Tibial nerve (tissue), 4 donors: ENCODE measurements at regions not wholly inside any gene's neighbourhood (a gene's known extent, or its start where the extent isn't known, plus 50 kb on each side); places are given as distances from the start of the nearest gene placed in this dataset.

Source experiments
- CTCF ChIP-seq, 5 experiments: fragments of 200-600 bp in 3 of 5; fragments of 450-650 bp in 2 of 5; sonication (generic) in 3 of 5; IDR thresholded peaks; one replicate each; pipeline ENCODE4 v1.5.1; 2016 to 2019; ENCODE audit warnings: antibody characterized with exemption in 5 of 5, mild to moderate bottlenecking in 3 of 5, moderate library complexity in 2 of 5
- EP300 ChIP-seq, 2 donors: sonication (generic); formaldehyde crosslinking; IDR thresholded peaks; one replicate each; pipeline ENCODE4 v1.6.1; 2017; ENCODE audit warnings: antibody characterized with exemption in 2 of 2, mild to moderate bottlenecking in 1 of 2
- POLR2A ChIP-seq, 2 donors: fragments of 450-650 bp; IDR thresholded peaks; one replicate each; pipeline ENCODE4 v1.6.1; 2017; ENCODE audit warnings: antibody characterized with exemption in 2 of 2, mild to moderate bottlenecking in 2 of 2, moderate library complexity in 2 of 2

- TF ChIP-seq CTCF (IDR thresholded peaks at IDR 0.05) (no peak), EP300 (IDR thresholded peaks at IDR 0.05) (no peak), POLR2A (IDR thresholded peaks at IDR 0.05) (no peak)
Observed at GRCh38 chr17:56096026-56096810, 57.1 kb upstream of the ANKFN1 start.
